ENCODE measurements at regions not wholly inside any gene's neighbourhood (a gene's known extent, or its start where the extent isn't known, plus 50 kb on each side); places are given as distances from the start of the nearest gene placed in this dataset.
A peak's percentile ranks its signal among the peaks of the same experiment; 100 is the strongest.
"Not testable (repeated sequence)": the region's sequence is repeated elsewhere in the genome, so short reads cannot be mapped to it uniquely, and the experiment has no call there.

- DNase-seq: no peak
These were observed 435.4 kb downstream of the MFSD1 start for GRCh38 chr3:159237226-159237625.

DNA sequence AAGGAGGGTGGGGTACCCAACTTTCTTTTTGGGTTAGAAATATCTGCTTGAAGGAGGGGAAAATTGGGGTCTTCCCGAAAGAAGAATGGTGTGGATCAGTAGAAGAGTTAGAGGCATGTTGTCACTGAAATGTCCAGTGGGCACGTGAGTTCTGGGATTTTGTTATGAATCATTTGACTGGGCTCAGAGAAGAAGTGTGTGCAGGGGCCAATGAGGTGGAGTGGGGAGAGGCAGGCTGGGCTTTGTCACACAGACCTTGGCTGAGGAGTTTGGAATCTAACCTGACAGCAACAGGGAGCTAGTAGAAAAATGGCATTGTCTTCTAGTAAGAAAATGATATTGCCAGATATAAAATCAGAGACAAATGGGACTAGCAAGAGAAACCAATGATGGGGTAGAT lies 436.8 kb downstream of the MFSD1 start:
- DNase-seq: no peak

DNA sequence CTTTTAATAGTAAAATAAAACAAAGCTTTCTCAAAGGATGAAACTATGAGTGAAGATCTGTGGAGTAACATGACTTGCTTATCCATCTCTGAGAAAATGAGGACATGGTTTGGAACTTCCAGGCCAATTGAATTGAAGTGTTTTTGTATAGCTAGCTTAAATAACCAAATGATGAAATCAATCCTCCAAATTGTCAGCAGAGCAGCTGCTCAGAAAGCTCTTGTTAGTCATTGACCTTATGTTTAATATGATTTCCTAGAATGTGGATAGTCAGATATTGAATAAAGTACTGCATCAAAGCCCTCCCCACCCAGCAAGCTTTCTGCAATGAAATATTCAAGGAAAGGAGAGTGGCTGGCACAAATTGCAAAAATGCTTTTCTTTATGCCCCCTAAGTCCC lies 437.2 kb downstream of the MFSD1 start:
- DNase-seq: no peak

GRCh38 chr3:159244933-159245332 lies 443.1 kb downstream of the MFSD1 start:
- DNase-seq: no peak

GRCh38 chr3:159245871-159246270 lies 444.0 kb downstream of the MFSD1 start:
- DNase-seq: no peak

- no peak for DNase-seq
These were observed 444.5 kb downstream of the MFSD1 start for GRCh38 chr3:159246385-159246784.

DNA sequence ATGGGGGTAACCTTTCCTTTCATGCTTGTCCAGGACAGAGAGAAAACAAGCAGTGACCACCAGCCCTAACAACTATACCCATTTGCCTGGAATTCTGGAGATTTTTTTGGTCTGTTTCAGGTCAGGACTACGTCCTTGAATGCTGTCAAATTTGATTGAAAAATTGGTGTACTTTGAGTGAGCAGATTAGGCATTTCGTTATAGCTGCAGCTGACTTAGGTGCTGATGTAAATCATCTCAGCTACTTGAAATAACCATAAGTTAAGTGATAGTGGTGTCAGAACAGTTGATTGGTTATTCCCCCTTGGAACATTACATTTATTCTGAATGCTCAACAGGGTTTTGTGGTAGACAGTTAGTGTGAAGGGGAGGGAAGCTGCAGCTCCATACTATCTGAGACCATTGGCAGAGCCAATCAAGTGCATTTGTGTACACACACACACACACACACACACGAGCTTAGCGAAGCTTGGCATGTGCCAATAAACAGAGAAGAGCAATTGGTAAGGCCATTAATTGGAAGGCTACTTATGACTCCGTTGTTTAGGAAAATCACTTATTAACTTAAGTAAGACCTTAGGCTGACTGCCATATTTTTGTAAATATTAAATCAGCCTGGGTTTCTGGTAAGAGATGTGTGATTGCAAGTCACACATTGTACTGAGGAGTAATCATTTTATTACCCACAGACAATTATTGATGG lies 447.8 kb downstream of the MFSD1 start:
- no peak for DNase-seq

DNA sequence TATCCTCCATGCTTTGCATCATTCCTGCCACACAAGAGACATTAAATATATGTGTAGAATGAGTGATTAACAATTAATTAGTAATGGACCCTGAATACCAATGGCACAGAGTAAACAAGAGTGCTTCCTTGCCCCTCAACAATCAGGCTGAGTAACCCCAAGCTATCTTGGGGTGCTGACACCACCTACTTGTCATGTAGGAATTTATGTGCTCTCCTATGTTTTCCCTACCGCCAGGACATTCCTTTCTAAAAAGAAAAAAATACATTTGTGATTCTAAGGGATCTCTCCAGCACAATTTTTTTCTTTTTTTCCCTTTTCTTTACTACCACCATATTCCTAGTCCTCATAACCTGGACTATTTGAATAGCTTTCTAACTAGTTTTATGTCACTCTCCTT lies 449.1 kb downstream of the MFSD1 start:
- DNase-seq: no peak

GRCh38 chr3:159252274-159252673 lies 450.4 kb downstream of the MFSD1 start:
- DNase-seq: no peak

- DNase-seq: no peak
These were observed 451.0 kb downstream of the MFSD1 start for GRCh38 chr3:159252772-159253384.

DNA sequence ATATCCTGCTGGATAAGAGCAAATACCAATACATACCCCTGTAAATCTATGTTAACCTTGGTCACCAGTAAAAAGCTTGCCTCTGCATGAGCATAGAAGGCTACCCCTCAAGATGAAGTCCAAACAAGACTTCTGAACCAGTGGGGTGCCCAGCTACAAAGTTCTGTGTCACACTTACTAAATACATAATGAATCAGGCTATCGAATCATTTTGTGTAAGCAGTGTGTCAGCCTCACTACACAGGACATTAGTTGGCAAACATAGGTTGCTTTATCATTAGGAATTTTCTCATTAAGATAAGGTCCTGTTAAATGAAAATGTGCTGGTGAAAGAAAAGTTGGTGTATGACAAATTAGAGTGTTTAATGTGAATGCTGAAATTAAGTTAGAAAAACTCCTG lies 452.0 kb downstream of the MFSD1 start:
- no peak for DNase-seq

DNA sequence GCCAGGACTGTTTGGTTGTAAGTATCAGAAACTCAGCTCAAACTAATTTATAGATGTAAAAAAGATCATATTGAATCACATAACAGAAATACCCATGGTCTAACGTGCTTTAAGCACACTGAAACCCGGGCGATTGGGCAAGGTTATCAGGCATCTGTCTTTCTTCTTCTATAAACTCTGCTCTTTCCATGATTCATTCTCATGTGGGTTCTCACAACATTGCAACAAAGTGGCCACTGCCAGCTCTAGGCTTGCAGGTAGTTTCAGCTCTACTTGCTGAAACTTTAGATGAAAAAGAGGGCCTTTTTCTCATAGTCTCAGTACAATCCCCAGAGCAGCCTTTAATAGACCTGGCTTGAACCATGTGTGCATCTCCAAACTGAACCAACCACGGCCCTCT lies 456.1 kb downstream of the MFSD1 start:
- no peak for DNase-seq

DNA sequence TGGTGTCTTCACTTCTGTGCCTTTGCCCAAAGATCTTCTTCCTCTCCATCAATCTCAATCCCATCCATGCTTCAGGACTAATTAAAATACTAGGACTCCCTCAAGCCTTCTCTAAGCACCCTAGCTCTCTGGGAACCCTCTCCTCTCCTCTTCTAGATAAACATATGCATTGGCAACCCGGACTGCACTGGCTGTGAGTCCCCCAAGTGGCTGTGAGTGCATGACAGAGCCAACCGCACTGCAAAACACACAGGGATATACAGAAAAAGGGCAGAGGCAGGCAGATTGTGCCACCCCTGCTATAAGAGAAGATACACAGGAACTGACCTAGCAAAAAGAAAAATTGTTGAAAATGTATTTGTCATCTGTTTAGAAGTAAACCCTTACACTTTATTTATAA lies 457.1 kb downstream of the MFSD1 start:
- DNase-seq: no peak

DNA sequence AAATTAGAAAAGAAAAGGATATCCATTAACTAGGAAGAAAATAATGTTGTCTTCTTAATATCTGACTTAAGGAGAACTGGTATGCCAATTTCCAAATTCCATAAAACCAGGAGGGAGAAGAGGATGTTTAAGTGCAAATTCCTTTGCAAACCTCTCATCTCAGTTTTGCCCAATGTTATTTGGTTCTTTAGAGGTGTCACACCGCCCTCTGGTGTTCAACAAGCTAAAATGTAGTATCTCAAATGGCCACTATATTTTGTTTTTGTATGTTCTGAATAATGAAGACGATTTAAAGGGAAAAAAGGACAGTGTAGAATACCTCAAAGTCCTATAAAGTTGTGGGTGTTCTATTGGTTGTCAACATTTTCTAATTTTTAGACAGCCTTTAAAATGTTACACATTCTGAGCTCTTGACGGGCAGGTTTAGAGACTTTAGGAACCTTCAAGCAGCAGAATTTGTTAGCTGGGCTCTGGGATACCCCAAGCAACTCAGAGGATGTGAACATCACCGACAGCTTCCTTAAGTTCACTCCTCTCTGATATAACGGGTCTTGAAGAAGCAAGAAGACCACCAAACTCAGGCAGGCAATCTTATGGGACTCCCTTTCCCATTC lies 458.3 kb downstream of the MFSD1 start:
- DNase-seq: peak; percentile 1

DNA sequence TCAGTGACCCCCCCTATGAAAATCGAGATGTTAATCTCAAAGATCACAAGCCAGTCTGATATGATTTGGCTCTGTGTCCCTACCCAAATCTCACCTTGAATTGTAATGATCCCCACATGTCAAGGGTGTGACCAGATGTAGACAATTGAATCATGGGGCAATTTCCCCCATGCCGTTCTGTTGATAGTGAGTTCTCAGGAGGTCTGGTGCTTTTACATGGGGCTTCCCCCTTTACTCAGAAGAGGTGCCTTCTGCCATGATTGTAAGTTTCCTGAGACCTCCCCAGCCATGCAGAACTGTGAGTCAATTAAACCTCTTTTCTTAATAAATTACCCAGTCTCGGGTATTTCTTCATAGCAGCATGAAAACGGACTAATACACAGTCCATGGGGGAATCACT lies 459.5 kb downstream of the MFSD1 start:
- DNase-seq: not testable (repeated sequence)

DNA sequence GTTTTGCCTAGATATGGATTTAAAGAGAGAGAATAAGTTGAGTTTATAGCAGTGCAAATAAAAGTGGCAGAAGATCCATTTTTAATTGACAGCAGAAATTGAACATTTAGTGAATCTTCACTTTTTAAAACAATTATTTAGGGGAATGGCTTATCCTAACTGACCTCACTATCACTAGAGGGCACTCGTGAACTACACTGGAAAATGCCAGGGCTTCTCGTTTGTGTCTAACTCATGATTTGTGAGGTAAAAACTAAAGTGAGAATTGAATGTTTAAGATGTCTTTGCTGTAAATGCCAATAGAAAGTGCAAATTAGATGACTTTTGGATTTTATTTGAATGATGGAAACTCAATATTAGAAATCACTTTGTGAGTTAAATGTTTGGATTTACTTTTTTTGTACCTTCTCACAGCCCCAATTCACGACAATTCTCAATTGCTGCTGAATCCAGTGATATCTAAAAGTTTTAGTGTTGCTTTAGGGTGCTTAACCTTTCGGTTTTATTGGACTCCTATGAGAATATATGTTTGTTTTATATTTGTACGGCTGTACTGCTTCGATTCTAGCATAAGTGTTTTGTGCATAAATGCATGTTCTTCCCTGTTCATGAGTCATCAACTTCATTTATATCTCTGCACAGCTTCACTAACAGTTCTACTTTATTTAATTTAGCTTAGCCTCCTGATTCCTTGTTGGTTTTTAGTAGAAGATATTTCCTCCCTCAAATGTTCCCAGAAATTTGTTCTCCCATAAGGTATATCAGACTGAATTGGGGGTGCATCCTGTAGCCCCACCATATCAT lies 462.1 kb downstream of the MFSD1 start:
- DNase-seq: no peak

- DNase-seq: no peak
These were observed 463.9 kb downstream of the MFSD1 start for GRCh38 chr3:159265705-159266104.

- DNase-seq: no peak
These were observed 464.9 kb downstream of the MFSD1 start for GRCh38 chr3:159266779-159267178.

GRCh38 chr3:159271799-159272512 lies 470.1 kb downstream of the MFSD1 start:
- DNase-seq: no peak

GRCh38 chr3:159273070-159273469 lies 471.2 kb downstream of the MFSD1 start:
- no peak for DNase-seq

DNA sequence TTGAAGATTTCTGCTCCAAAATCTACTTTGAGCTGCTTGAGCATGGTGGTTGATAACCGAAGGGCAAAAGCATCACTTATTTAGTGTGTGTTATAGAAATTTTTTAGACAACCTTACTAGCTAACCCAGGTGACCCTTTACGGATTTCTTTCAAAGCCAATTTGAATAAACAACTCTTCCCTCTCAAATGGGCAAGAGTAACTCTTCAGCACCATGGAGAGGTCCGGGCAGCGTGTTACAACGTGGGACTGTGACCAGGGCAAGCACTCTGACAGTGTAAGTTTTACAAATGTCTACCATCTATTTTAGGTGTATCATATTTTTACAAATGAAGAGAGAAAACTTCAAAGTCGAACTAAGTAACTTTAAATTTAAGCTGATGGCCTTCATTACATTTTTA lies 471.8 kb downstream of the MFSD1 start:
- no peak for DNase-seq

- no peak for DNase-seq
These were observed 473.9 kb downstream of the MFSD1 start for GRCh38 chr3:159275741-159276140.

- no peak for DNase-seq
These were observed 476.0 kb downstream of the MFSD1 start for GRCh38 chr3:159277814-159278213.
